Spleen (tissue), 11 donors: ENCODE measurements at regions not wholly inside any gene's neighbourhood (a gene's known extent, or its start where the extent isn't known, plus 50 kb on each side); places are given as distances from the start of the nearest gene placed in this dataset.

ENCODE experiments used
- DNase-seq: peaks from one replicate; pipeline ENCODE4 v3.0.0-alpha.2; 2020
- H3K27ac ChIP-seq, 8 donors: fragments of 200-600 bp; sonication (generic) in 7 of 8; 1 replicate in 4 of 8; 2 replicates in 4 of 8; pipeline versions ENCODE4 v1.5.0 to v1.8.0; 2016 to 2021; ENCODE audit warnings: inconsistent platforms in 4 of 8, mild to moderate bottlenecking in 4 of 8, moderate library complexity in 1 of 8
- H3K27me3 ChIP-seq, 7 donors: fragments of 200-600 bp; sonication (generic) in 6 of 7; replicated peaks in 1 of 7; 1 replicate in 4 of 7; 2 replicates in 3 of 7; pipeline versions ENCODE4 v1.5.0 to v1.8.0; 2016 to 2021; ENCODE audit warnings: inconsistent platforms in 3 of 7, mild to moderate bottlenecking in 1 of 7
- H3K36me3 ChIP-seq, 6 donors: fragments of 200-600 bp; sonication (generic) in 5 of 6; 1 replicate in 4 of 6; 2 replicates in 2 of 6; pipeline versions ENCODE4 v1.5.0 to v1.8.0; 2016 to 2021; ENCODE audit warnings: inconsistent platforms in 2 of 6
- H3K4me1 ChIP-seq, 6 donors: fragments of 200-600 bp; sonication (generic) in 5 of 6; 1 replicate in 3 of 6; 2 replicates in 3 of 6; pipeline versions ENCODE4 v1.5.0 to v1.8.0; 2016 to 2021; ENCODE audit warnings: inconsistent platforms in 3 of 6
- H3K4me3 ChIP-seq, 8 donors: fragments of 200-600 bp; sonication (generic) in 7 of 8; 1 replicate in 4 of 8; 2 replicates in 4 of 8; pipeline versions ENCODE4 v1.5.0 to v1.8.0; 2016 to 2021; ENCODE audit warnings: inconsistent platforms in 4 of 8, mild to moderate bottlenecking in 4 of 8, moderate library complexity in 2 of 8
- H3K9me3 ChIP-seq, 8 donors: fragments of 200-600 bp; sonication (generic) in 7 of 8; 1 replicate in 4 of 8; 2 replicates in 4 of 8; pipeline versions ENCODE4 v1.5.0 to v1.8.0; 2016 to 2021; ENCODE audit warnings: inconsistent platforms in 4 of 8
- POLR2A ChIP-seq, 3 donors: fragments of 450-650 bp; IDR thresholded peaks; one replicate each; pipeline ENCODE4 v1.5.1; 2017; ENCODE audit warnings: antibody characterized with exemption in 3 of 3, mild to moderate bottlenecking in 1 of 3
- POLR2AphosphoS5 ChIP-seq, 3 donors: sonication (generic); formaldehyde crosslinking; IDR thresholded peaks; one replicate each; pipeline ENCODE4 v1.5.1; 2017; ENCODE audit warnings: antibody characterized with exemption in 3 of 3
- WGBS, 5 donors: extraction: QIAGEN DNeasy Blood & Tissue Kit in 3 of 5; methylation state at CpG; one replicate each; pipeline versions ENCODE4 v1.1.5 to v1.1.7; 2013 to 2018; 5-methylcytosine and 5-hydroxymethylcytosine counted together
- intact Hi-C: fragments of 100-400 bp; cut with DNase I; formaldehyde crosslinking; loops from one replicate; pipeline ENCODE4 v1.15.0; 2023; ENCODE audit warnings: low total_unique reads
- TF ChIP-seq, protein P1 (sequence below), 11 experiments: fragments of 200-600 bp in 7 of 11; fragments of 450-650 bp in 4 of 11; sonication (generic) in 4 of 11; IDR thresholded peaks in 8 of 11; conservative IDR thresholded peaks in 3 of 11; 1 replicate in 7 of 11; 2 replicates in 4 of 11; pipeline versions ENCODE4 v1.4.0 to v1.8.0; 2016 to 2021; ENCODE audit warnings: antibody characterized with exemption in 11 of 11, inconsistent platforms in 4 of 11, mild to moderate bottlenecking in 1 of 11
- donor health status: healthy with polysubstance abuse.
- donor health status: DM: no; HTN: no; CAD: no; lungs with moderate emphysema.
- donor health status: DM: no; HTN: no; CAD: no.
- donor health status: Bipolar disorder and iron deficiency.
- donor health status: healthy.
- donor health status: DM: no; HTN: no; CAD: no.
- donor health status: DM: yes; HTN: yes; CAD: no.

DNA sequence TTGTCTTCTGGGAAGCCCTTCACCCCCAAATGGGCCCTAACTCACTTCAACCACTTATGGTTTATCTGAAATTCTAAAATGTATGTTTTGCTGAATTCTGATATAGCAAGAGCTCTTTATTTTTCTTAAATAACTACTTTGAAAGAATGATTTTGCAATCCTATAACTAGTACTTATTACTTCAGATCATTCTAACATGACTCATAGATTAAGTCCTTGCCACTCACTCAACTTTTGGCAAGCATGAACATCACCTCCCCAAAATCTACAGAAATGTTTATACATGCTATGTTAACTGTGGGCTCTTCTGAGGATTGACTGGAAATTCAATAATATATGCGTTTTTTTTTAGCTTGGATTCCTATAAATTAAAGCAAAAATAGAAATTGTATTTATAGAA lies 367.4 kb upstream of the FAT3 start:
- no peak for DNase-seq
- no peak overlapping the region for H3K27ac ChIP-seq
- H3K27me3 ChIP-seq, result no peaks in the 10 kb centered on the region
- TF ChIP-seq POLR2AphosphoS5 (IDR thresholded peaks at IDR 0.05), result no peak
- TF ChIP-seq, protein P1, sequence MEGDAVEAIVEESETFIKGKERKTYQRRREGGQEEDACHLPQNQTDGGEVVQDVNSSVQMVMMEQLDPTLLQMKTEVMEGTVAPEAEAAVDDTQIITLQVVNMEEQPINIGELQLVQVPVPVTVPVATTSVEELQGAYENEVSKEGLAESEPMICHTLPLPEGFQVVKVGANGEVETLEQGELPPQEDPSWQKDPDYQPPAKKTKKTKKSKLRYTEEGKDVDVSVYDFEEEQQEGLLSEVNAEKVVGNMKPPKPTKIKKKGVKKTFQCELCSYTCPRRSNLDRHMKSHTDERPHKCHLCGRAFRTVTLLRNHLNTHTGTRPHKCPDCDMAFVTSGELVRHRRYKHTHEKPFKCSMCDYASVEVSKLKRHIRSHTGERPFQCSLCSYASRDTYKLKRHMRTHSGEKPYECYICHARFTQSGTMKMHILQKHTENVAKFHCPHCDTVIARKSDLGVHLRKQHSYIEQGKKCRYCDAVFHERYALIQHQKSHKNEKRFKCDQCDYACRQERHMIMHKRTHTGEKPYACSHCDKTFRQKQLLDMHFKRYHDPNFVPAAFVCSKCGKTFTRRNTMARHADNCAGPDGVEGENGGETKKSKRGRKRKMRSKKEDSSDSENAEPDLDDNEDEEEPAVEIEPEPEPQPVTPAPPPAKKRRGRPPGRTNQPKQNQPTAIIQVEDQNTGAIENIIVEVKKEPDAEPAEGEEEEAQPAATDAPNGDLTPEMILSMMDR (IDR thresholded peaks at IDR 0.05 in 8 of 11, conservative IDR thresholded peaks at IDR 0.05 in 3 of 11), result no peak
- TF ChIP-seq POLR2A (IDR thresholded peaks at IDR 0.05), result no peak
- no peaks in the 10 kb centered on the region for H3K4me1 ChIP-seq
- H3K36me3 ChIP-seq, result no peaks in the 10 kb centered on the region
- no peak overlapping the region for H3K4me3 ChIP-seq
- intact Hi-C loops, result no loop called here
- WGBS, 5 donors, result 73 to 88% (median 85%) methylated on average over 1 of the region's 1 CpG
- H3K9me3 ChIP-seq, result no peaks in the 10 kb centered on the region

DNA sequence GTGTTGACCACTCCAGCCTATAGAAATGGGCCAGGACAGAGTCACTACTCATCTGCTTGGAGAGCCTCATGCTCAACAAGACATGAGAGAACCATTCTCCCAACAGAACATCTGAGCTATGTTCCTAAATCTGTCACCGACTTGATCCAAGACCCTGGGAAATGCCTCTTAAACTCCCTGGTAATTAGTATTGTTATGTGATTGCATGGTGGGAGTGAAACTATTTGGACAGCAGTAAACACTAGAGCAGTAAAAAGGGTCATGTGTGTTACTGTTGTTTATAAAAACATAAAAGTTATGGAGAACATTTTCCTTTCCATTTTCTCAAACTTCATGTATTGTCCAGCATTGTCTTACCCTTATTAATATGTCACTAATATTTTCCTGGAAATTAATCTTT lies 369.8 kb upstream of the FAT3 start:
- H3K4me1 ChIP-seq, result no peaks in the 10 kb centered on the region
- WGBS, 5 donors, result 59 to 83% (median 79%) methylated on average over 1 of the region's 1 CpG
- H3K27me3 ChIP-seq, result no peaks in the 10 kb centered on the region
- DNase-seq, result no peak
- no peaks in the 10 kb centered on the region for H3K36me3 ChIP-seq
- H3K27ac ChIP-seq, result no peak overlapping the region
- TF ChIP-seq POLR2A (IDR thresholded peaks at IDR 0.05), result no peak
- TF ChIP-seq, protein P1 (IDR thresholded peaks at IDR 0.05 in 8 of 11, conservative IDR thresholded peaks at IDR 0.05 in 3 of 11), result no peak
- TF ChIP-seq POLR2AphosphoS5 (IDR thresholded peaks at IDR 0.05), result no peak
- H3K9me3 ChIP-seq, result no peaks in the 10 kb centered on the region
- H3K4me3 ChIP-seq, result no peak overlapping the region
- intact Hi-C loops, result no loop called here

DNA sequence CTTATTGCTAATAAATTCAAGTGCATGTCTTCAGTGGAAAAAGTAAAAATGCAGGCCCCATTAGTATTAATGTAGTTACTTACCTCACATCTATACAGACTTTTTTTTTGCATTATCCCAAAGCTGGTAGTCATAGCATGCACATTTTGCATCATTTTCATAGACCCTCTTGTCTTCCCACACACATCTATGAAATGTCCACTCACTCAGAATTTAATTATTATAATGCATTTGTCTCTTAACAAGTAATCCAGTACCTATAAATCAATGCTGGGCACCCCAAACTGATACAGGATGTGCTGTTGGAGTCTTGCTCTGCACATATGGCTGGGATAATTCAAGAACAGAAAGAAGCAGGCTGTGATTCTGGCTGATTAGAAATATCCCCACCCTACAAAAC lies 370.4 kb upstream of the FAT3 start:
- Histone ChIP-seq H3K36me3 (no peaks in the 10 kb centered on the region), H3K4me3 (no peak overlapping the region), H3K4me1 (no peaks in the 10 kb centered on the region), H3K27ac (no peak overlapping the region), H3K9me3 (no peaks in the 10 kb centered on the region), H3K27me3 (no peaks in the 10 kb centered on the region)
- TF ChIP-seq, protein P1 (IDR thresholded peaks at IDR 0.05 in 8 of 11, conservative IDR thresholded peaks at IDR 0.05 in 3 of 11), result no peak
- TF ChIP-seq POLR2AphosphoS5 (IDR thresholded peaks at IDR 0.05) (no peak), POLR2A (IDR thresholded peaks at IDR 0.05) (no peak)
- no peak for DNase-seq
- intact Hi-C loops, result no loop called here

DNA sequence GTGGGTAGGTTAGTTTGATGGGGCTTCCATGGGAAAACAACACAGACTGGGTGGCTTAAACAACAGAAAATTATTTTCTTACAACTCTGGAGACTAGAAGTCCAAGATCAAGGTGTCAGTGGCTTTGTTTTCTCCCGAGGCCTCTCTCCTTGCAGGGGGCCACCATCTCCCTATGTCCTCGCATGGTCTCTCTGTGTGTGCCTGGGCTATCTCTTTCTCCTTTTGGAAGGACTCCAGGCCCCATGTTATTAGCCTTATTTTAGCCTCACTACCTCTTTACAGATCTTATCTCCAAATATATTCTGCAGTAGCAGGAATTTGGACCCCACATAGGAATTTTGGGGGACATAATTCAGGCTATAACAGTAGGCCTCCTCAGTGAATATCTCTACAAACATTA lies 372.7 kb upstream of the FAT3 start:
- Histone ChIP-seq H3K27me3 (no peaks in the 10 kb centered on the region), H3K9me3 (peaks cover 0 to 4% (median 0%) of the 10 kb centered on the region in 8 donors), H3K36me3 (no peaks in the 10 kb centered on the region), H3K4me1 (no peaks in the 10 kb centered on the region), H3K4me3 (no peak overlapping the region), H3K27ac (no peak overlapping the region)
- 78 to 86% (median 82%) methylated on average over 2 of the region's 2 CpGs for WGBS, 5 donors
- TF ChIP-seq, protein P1 (IDR thresholded peaks at IDR 0.05 in 8 of 11, conservative IDR thresholded peaks at IDR 0.05 in 3 of 11), result no peak
- TF ChIP-seq POLR2AphosphoS5 (IDR thresholded peaks at IDR 0.05) (no peak), POLR2A (IDR thresholded peaks at IDR 0.05) (no peak)
- intact Hi-C loops, result no loop called here
- no peak for DNase-seq
